Activated CD8-positive, alpha-beta memory T cell treated with anti-CD3 and anti-CD28 coated beads for 4 hours (primary cell): ENCODE measurements at regions not wholly inside any gene's neighbourhood (a gene's known extent, or its start where the extent isn't known, plus 50 kb on each side); places are given as distances from the start of the nearest gene placed in this dataset.
"Not testable (repeated sequence)": the region's sequence is repeated elsewhere in the genome, so short reads cannot be mapped to it uniquely, and the experiment has no call there.

Source experiments
- DNase-seq, 2 donors: peaks; one replicate each; pipeline ENCODE4 v3.0.0-alpha.2; 2020; ENCODE audit warnings: low read depth in 2 of 2

DNA sequence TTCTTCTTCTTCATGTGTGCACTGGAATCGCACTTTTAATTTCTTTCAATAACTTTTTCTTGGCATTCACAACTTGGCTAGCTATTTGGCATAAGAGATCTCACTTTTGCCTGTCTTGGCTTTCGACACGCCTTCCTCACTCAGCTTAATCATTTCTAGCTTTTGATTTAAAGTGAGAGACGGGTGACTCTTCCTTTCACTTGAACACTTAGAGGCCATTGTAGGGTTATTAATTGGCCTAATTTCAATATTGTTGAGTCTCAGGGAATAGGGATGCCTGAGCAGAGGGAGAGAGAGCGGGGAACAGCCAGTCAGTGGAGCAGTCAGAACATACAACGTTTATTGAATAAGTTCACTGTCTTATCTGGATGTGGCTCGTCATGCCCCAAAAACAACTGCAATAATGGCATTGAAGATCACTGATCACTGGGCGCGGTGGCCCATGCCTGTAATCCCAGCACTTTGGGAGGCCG lies 200.3 kb downstream of the SEC14L1 start:
- no peak for DNase-seq

DNA sequence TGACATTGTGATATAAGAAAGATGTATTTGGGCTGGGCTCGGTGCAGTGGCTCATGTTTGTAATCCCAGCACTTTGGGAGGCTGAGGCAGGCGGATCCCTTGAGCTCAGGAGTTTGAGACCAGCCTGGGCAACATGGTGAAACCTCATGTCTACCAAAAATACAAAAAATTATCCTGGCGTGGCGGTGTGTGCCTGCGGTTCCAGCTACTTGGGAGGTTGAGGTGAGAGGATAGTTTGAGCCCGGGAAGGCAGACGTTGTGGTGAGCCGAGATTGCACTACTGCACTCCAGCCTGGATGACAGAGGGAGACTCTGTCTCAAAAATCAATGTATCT lies 201.9 kb downstream of the SEC14L1 start:
- DNase-seq, result not testable (repeated sequence)

DNA sequence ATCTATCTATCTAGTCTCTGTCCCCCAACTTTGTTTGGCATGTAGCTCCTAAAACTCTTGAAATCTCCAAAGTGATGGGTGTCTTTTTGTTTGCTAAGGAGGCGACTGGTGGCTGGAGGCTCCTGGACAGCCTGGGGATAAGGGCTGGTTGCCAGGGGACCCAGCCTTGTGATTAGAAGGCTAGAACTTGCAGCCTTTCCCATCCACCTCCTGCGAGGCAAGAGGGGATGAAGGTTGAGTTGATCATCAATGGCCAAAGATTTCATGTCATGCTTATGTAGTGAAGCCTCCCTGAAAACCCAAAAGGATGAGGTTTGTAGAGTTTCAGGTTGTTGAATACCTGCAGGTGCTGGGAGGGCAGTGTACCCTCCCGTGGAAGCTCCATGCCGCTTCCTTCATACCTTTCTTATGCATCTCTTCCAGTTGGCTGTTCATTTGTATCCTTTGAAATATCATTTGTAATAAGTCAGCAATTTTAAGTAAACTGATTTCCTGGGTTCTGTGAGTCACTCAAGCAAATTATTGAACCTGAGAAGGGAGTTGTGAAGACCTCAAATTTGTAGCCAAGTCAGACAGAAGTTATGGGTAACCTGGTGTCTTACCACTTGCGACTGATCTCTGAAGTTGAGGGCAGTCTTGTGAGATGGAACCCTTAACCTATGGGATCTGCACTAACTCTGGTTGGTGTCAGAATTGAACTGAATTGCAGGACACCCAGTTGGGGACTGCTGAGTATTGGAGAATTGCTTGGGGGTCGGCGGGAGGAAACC lies 202.4 kb downstream of the SEC14L1 start:
- no peak for DNase-seq

DNA sequence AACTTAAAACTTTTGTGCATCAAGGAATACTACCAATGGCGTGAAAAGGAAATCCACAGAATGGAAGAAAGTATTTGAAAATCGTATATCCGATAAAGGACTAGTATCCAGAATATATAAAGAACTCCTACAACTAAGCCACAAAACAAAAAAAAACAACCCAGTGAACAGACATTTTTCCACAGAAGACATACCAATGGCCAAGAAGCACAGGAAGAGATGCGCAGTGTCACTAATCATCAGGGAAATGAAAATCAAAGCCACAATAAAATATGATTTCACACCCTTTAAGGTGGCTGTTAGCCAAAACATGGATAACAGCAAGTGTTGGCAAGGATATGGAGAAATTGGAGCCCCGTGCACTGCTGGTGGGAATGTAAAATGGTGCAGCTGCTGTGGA lies 203.3 kb downstream of the SEC14L1 start:
- DNase-seq, result no peak

DNA sequence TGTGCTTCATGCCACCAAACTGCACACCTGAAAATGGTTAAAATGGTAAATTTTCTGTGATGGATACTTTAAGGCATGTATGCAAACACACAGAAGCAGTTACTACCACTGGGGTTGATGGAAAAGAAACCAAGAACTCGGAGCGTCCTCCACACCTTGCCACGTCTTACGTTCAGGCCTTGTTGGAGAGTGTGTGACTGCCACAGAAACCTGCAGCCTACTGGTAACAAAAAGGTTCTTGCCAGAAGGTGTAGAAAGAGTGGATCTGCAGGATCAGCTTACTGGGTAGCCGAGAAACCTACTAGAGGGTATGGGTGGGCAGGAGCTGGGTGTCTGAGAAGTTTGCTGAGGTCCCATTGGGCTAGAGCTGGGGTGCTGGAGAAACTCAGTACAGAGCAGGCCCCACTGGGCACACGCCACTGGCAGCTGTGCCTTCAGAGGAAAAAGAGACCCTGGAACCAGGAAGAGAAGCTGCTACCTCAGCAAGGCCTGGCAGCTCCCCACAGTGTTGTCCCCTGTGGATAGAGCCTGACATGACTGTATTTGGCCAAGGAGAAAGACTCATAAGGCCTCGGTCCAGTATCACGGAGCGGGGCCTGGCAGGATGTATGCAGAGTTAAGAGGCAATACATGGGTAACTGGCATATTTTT lies 204.6 kb downstream of the SEC14L1 start:
- no peak for DNase-seq

DNA sequence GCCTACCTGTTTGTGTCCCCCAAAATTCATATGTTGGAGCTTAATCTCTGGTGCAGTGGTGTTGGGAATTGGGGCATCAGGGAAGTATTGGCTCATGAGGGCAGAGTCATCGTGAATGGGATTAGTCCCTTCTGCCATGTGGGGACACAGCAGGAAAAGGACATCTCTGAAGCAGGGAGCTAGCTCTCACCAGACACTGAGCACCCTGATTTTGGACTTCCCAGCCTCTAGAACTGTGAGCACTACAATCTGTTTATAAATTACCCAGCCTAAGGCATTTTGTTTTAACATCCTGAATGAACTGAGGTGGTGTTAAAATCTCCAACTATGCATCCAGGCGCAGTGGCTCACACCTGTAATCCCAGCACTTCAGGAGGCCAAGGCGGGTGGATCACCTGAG lies 206.0 kb downstream of the SEC14L1 start:
- no peak for DNase-seq

DNA sequence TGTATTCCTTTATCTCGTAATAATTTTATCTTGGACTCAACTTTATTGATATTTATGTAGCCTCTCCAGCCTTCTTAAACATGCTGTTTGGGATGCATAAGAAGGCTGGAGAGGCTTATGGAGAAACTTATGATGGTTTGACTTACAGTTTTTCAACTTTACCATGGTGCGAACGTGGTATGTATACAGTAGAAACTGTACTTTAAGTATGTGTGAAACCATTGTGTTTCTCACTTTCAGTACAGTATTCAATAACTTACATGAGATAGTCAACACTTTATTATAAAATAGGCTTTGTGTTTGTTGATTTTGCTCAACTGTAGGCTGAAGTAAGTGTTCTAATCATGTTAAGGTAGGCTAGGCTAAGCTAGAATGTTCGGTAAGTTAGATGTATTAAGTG lies 206.8 kb downstream of the SEC14L1 start:
- no peak for DNase-seq

DNA sequence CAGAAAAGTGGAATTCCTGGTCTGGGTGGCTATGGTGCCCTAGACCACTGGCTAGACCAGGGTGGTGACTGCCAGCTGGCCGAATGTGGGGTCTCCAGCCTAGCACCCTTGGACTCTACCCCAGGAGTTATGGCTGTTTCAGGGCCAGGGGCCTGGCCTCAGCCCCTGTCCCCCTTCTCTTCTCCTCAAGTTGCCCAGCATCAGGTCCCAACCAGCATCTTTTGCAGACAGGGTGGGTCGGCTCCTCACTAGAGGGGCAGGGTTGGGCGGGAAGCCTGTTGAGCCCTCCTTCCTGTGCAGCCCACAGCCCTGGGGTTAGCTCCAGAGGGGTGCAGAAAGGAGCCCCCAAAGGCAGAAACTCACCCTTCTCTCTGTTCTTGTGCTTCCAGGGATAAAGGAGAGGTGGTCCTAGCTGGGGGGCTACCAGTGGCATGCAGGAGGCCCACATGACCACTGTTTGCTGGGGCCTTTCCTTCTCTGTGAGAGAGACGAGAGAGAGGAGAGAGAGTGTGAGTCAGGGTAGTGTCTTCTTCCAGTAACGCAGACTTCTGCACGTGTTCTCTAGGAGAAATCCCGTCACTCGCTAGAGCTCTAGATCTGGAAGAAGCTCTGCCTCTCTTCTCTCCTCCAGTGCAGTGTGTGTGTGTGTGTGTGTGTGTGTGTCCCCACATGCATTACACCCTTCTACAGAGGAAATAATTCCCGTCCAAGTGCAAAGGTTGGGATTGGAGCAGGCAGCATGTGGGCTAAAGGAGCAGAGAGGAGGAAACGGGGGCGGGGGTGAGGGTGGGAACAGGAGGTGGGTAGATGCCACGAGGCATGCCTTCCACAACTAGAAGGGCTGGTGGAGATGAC lies 209.4 kb downstream of the SEC14L1 start:
- no peak for DNase-seq

DNA sequence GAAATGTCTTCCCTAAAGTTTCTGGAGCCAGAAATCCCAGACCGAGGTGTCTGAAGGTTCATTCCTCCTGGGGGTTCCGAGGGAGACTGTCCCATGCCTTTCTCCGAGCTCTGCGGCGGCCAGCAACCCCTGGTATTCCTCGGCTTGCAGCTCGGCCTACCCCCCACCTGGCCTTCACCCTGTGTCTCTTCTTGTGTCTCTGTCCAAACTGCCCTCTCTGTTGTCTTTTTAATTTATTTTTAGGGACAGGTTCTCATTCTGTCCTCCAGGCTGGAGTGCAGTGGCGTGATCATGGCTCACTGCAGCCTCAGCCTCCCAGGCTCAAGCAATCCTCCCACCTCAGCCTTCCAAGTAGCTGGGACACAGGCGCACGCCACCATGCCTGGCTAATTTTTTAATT lies 211.7 kb downstream of the SEC14L1 start:
- DNase-seq, result no peak

DNA sequence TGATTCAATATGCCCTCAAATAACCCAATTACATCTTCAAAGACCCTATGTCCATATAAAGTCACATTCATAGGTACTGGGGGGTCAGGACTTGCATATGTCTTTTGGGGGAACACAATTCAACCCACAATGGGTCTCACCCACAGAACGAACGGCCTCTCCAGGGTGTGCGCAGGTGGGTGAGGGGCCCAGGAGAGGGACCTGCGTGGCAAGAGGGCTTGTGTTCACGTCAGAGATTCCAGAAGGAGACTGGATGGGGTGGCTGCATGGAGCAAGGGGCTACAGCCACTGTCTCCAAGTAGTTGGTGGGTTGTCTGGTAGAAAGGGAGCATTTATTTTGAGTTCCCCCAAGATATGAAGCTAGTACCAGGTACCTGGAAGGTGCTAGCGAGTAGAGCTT lies 212.2 kb downstream of the SEC14L1 start:
- DNase-seq, result no peak

DNA sequence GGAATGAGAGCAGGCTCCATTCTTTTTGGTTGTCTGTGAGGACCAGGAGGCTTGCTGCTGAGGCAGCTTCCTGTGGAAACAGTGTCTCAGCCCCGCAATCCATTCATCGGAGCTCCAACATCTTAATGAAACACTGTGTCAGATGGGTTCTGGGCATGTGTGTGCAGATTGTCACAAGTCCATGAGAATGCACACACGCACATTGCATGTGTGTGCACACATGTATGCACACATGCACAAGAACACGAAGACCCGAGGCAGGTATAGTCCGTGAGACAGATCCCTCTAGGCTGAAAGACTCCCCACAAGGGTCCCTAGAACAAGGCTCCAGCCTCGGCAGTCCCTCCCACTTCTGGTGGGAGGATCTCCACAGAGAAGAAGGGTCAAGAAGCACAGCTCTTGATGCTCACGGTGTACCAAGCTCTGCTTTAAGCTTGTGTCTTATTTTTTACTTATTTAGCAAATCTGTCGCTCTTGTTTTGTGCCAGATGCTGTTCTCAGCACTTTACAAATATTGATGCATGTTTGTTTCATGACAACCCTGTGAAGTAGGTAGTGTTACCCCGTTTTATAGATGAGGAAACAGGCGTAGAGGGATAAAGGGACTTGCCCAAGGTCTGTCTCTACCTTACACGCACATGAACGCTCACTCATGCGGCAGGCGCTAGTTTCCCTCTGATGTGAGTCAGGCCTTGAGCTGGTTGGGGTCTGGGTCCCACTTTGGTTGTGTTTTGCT lies 213.1 kb downstream of the SEC14L1 start:
- DNase-seq, result no peak

DNA sequence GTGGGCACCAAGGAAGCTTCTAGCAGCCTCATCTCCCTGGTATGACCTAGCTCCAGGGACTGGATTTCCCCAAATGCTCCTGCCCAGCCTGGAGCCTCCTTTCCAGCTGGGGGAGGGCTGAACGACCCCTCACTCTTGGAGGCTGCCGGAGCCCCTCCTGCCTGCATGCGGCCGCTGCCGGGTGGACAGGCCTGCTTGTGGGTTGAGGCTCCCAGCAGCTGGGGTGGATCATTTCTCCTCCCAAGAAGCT lies 213.6 kb downstream of the SEC14L1 start:
- no peak for DNase-seq

DNA sequence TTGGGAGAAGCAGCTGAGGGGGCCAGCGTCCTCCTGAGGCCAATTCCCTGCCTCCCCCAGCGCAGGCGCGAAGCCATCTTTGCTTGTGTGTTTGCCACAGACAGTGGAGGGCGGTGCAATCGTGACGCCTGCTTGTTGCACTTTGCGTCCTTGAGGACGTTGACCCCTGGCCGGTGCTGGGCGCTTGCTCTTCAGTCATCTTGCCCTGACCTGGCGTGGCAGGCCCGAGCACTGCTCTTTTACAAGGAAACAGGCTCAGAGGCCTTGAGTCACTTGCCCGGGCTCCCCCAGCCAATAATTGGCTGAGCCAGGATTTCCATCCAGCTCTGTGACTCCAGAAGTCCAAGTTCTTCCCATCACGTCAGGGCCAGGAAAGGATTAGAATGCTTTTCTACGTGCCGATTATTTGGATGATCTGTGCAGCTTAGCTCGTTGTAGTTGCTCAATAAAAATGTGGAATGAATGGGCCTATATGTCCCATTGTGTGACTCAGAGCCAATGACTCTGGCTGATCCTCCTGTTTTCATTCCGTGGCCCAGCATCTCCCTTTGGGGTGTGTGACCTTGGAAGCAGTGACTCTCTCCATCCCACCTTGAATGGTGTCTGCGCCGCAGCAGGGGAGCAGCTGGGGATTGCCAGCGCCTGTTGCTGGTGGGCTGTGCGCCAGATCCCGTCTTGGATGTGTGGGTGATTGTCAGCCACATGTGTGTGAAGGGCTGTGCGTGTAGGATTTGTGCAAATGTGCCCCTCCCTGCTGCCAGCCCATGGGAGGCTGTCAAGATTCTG lies 214.1 kb downstream of the SEC14L1 start:
- no peak for DNase-seq

DNA sequence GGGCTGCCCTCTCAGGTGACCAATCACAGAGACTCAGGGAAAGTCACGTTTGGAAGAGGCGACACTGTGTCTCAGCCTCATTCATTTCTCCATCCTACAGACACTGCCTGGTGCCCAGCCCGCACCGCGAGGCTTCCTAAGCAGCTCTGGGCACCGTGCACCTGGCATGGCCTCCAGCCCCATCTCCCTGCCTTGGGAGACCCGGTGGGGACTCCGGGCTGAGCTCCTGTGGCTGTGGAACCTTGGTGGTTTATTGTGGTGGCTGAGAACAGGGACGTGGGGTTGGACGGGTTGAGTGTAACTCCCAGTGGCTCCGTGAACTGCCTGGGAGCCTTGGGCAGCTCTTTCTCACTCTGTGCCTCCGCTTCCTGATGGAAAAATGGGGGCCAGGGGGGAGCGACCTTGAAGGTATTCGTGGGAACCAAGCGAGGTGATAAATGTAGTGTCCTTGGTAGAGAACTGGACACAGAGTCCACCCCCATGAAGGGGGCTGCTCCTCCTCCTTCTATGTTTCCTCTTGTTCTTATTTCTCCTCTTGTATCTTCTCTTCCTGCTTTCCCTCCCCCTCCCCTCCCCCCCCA lies 215.4 kb downstream of the SEC14L1 start:
- no peak for DNase-seq

DNA sequence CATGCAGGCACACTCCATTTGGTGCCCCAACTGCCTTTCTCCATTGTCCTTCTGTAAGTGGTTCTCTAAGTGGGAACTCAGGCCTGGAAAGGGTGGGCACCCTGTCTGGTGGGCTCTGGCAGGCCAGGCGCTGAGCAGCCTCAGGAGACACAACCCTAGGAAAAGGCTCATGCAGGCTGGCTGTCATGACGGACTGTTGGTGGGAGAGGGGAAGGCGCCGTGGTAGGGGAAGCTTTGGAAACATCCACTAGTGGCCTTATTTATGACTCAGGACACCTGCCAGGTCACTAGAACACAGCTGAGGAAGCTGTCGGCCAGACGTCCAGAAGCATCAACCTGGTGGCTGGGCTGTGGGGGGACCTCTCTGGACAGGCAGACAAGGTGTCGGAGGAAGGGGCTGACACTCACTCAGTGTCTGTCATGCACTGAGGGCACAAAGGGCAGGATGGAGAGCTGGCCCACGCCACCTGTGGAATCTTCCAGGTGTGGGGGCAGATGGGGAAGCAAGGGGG lies 216.0 kb downstream of the SEC14L1 start:
- no peak for DNase-seq

DNA sequence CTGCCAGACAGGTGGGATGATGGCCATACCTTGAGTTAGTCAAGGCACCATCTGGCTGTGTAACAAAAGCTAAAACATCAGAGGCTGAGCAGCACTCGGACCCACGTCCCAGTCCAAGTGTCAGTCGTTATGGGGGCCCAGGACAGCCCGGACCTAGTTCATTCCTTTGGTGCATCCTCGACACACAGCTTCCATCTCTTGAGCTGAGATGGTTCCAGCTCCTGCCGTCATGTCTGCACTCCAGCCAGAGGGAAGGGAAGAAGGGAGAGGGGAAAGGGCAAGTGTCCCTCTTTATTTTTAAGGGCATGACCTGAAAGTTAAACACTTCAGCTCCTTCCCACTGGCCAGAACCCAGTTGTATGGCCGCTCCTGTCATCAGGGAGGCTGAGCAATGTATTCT lies 218.0 kb downstream of the SEC14L1 start:
- DNase-seq, result no peak

DNA sequence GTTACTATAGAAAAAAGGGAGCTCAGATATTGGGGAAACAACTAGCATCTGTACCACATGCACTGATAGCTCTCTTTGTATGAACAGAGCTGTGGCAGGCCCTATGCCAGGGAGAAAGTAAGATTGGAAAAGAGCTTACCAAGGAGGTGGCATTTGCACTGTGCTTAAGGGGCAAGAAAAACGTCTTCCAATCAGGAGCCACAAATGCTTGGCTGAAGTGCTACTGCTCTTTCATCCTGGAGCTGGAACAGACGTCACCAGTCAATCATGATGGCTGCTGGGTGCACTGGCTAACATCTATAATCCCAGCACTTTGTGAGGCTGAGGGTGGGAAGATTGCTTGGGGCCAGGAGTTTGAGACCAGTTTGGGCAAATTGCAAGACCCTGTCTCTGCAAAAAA lies 218.5 kb downstream of the SEC14L1 start:
- DNase-seq, result no peak

DNA sequence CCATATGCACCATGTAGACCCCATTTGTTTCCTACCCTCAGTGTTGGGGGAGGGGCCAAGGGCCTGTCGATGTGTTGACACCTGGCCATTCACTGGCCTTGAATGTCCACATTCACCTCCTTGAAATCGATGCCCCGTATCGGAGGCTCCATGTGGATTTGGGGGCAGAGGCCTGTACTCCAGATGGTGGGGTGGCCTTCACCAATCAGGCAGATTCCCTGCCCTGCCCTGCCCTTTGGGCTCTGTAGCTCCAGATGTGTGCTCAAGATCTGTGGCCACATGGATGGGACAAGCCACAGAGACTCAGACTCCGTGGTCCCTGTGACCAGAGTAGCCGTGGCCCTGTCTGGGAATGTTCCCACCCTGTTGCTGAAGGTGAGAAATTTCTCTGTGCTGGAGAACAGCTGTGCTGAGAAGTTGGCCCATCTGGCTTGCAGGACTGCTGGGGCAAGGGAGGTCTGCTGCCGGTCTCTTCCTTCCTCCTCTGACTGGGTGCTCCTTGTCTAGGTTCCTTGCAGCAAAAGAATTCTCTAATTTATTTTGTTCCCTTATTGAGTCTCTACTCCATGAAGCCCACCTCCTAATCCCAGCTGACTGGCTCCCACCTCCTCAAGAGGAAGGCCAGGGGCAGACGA lies 221.3 kb downstream of the SEC14L1 start:
- no peak for DNase-seq

DNA sequence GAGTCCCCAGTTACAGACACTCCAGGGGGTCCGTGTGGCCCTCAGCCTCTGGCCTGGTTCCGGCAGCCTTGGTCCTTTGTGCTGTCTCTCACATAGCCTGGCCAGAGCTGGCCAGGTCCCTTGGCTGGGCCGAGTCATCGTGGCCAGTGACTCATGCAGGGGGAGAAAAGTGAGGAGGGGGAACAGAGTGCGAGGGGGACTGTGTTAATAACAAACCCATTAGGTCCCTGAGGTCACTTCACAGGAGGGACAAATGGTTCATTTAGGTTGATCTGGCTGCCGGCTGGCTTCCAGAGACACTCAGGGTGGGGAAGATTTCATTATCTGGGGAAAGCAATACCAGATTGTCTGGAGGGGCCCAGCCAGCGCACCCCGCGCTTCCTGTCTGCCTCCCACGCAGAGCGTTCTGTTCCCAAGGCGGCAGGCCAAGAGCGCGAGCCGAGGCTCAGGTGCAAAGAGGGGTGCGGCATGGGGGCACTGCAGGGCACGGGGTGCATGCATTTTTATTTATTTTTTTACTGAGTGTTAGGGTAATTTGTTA lies 223.1 kb downstream of the SEC14L1 start:
- DNase-seq, result no peak

DNA sequence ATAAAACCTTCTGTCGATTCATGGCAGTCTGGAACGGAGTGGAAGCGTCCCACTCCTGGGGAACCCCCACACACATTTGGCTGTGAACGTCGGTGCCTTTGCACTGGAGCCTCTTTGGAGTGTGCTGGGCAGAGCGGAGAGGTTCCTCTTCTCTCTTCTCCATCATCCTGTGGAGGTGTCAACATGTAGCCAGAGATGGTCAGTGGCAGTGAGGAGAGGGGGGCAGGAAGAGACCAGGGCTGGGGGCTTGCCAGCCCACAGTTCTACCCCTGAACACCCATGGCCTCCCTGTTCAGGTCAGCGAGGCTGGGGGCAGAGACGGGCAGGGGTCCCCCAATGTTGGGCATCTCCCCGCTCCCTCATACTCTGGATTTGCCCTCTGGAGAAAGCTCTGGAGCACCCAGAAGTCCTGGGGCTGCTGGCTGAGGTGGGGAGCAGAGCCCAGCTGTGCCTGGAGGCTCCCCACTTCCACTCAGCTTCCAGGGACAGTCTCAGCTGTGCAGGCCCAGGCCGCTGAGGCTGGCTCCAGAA lies 223.7 kb downstream of the SEC14L1 start:
- no peak for DNase-seq
